HEK293 (cell line): ENCODE measurements at regions not wholly inside any gene's neighbourhood (a gene's known extent, or its start where the extent isn't known, plus 50 kb on each side); places are given as distances from the start of the nearest gene placed in this dataset.

Experiments used
- GLI2 ChIP-seq: fragments of 450-650 bp; formaldehyde crosslinking; IDR thresholded peaks from 2 replicates; pipeline ENCODE4; 2017; ENCODE audit warnings: missing biosample characterization, missing genetic modification characterization, low read depth, borderline replicate concordance
- ZNF350 ChIP-seq: fragments of 450-650 bp; formaldehyde crosslinking; IDR thresholded peaks from 2 replicates; pipeline ENCODE4 v1.5.0; 2017; ENCODE audit warnings: missing biosample characterization, mild to moderate bottlenecking, missing genetic modification characterization
- ZNF830 ChIP-seq: fragments of 450-650 bp; IDR thresholded peaks from 2 replicates; pipeline ENCODE4 v1.5.0; 2018; ENCODE audit warnings: missing biosample characterization, missing genetic modification characterization, low read depth, mild to moderate bottlenecking, moderate library complexity

DNA sequence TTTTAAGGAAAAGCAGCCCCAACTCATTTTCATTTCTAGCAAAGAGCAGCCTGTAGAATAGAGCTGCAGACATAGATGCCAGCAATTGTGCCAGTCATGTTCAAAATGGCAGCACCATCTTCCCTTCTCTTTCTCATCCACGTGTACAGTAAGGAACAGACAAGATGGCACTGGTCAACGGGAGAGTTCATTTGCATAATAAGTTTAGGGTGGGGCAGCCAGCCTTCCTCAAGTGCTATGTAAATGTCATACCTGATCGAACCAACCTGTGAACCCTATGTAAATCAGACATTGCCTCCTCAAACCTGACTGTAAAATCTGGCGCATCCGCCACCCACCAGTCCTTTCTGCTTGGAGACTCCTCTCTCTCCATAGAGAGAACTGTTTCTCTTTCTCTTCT lies 150.0 kb upstream of the CDH13 start:
- TF ChIP-seq ZNF350 (tag by site-specific recombination): no peak
- no peak for TF ChIP-seq ZNF830
- TF ChIP-seq GLI2 (tag by site-specific recombination): no peak
